A549 (cell line): ENCODE measurements at regions not wholly inside any gene's neighbourhood (a gene's known extent, or its start where the extent isn't known, plus 50 kb on each side); places are given as distances from the start of the nearest gene placed in this dataset.

Experiments
- CEBPB ChIP-seq, 2 experiments: fragments of >200 bp in 1 of 2; sonication (Bioruptor Twin) in 1 of 2; formaldehyde crosslinking in 1 of 2; IDR thresholded peaks; 2 replicates each; pipeline ENCODE4 v1.6.1; 2012 to 2016
- MYC ChIP-seq: IDR thresholded peaks from 2 replicates; pipeline ENCODE4 v1.6.1; 2012; ENCODE audit warnings: mild to moderate bottlenecking, inconsistent platforms, low read length, improper control_type of control experiment, borderline replicate concordance

GRCh38 chr9:93815135-93815534, 140.0 kb downstream of the BARX1 start:
- TF ChIP-seq MYC = no peak
- TF ChIP-seq CEBPB (IDR thresholded peaks at IDR 0.05) = no peak
